ENCODE measurements at regions not wholly inside any gene's neighbourhood (a gene's known extent, or its start where the extent isn't known, plus 50 kb on each side); places are given as distances from the start of the nearest gene placed in this dataset.

GRCh38 chr9:117473293-117473692 lies 58.4 kb upstream of the ASTN2 start:
- H3K56ac ChIP-seq (replicated peaks; ENCODE audit: insufficient read length, low read depth, low read length): no peak overlapping the region
- H3K9me3 ChIP-seq (ENCODE audit: insufficient read depth in 2 of 2, low read depth in 1 of 2, low read length in 1 of 2): no peaks in the 10 kb centered on the region
- FAIRE-seq: no peak
- no peak overlapping the region for H3K4me3 ChIP-seq (ENCODE audit: extremely low read depth in 1 of 4, insufficient read depth in 2 of 4, low read depth in 3 of 4, low read length in 4 of 4)
- no peak overlapping the region for H2AK5ac ChIP-seq (ENCODE audit: low read depth, low read length)
- no peaks in the 10 kb centered on the region for H3K79me2 ChIP-seq (ENCODE audit: control insufficient read depth in 1 of 2, insufficient read depth in 2 of 2, low read length in 2 of 2)
- no peak overlapping the region for H2BK5ac ChIP-seq (ENCODE audit: low read depth, low read length)
- H2BK120ac ChIP-seq (replicated peaks; ENCODE audit: low read depth, low read length): no peak overlapping the region
- CTCF ChIA-PET (ENCODE audit: partially characterized antibody): interaction anchor here (0.6 to 1.2 kb wide), 2 partner anchors 14 to 484 kb away, joined by 3 to 4 read pairs; no protein-coding TSS in a partner anchor
- no peaks in the 10 kb centered on the region for H3K36me3 ChIP-seq (ENCODE audit: control insufficient read depth in 2 of 4, insufficient read depth in 4 of 4, low read length in 3 of 4)
- no peak overlapping the region for H4K91ac ChIP-seq (replicated peaks; ENCODE audit: insufficient read length, low read length)
- H4K8ac ChIP-seq (ENCODE audit: extremely low read depth, insufficient read depth, low read length): no peak overlapping the region
- H2BK12ac ChIP-seq (ENCODE audit: low read depth, low read length): no peak overlapping the region
- no peak overlapping the region for H3K23ac ChIP-seq (ENCODE audit: insufficient read length)
- no peaks in the 10 kb centered on the region for H3K79me1 ChIP-seq (ENCODE audit: low read depth, low read length)
- H3K4ac ChIP-seq (replicated peaks; ENCODE audit: insufficient read length, low read depth, low read length): no peak overlapping the region
- TF ChIP-seq NRF1 (IDR thresholded peaks at IDR 0.05; ENCODE audit: low read depth, low read length): no peak
- TF ChIP-seq CHD1 (IDR thresholded peaks at IDR 0.05; ENCODE audit: low read depth, low read length): no peak
- TF ChIP-seq CTBP2 (IDR thresholded peaks at IDR 0.05; ENCODE audit: borderline replicate concordance, insufficient read depth, insufficient read length, low read length): no peak
- no peak for TF ChIP-seq GTF2F1 (IDR thresholded peaks at IDR 0.05; ENCODE audit: borderline replicate concordance, low read depth, low read length)
- TF ChIP-seq USF2 (IDR thresholded peaks at IDR 0.05; ENCODE audit: low read length): no peak
- no peak for TF ChIP-seq SP4 (IDR thresholded peaks at IDR 0.05; ENCODE audit: low read length)
- TF ChIP-seq CBX5 (IDR thresholded peaks at IDR 0.05; ENCODE audit: low read depth, low read length): no peak
- TF ChIP-seq SAP30 (IDR thresholded peaks at IDR 0.05; ENCODE audit: insufficient read depth, insufficient replicate concordance, low read length): no peak
- TF ChIP-seq CEBPB (IDR thresholded peaks at IDR 0.05; ENCODE audit: low read depth, low read length): no peak
- TF ChIP-seq TEAD4 (IDR thresholded peaks at IDR 0.05; ENCODE audit: low read depth, low read length): no peak
- TF ChIP-seq FOSL1 (IDR thresholded peaks at IDR 0.05; ENCODE audit: insufficient read depth, low read depth, low read length): no peak
- no peaks in the 10 kb centered on the region for H3K4me1 ChIP-seq (replicated peaks in 1 of 4; ENCODE audit: control insufficient read depth in 3 of 4, insufficient read depth in 4 of 4, low read length in 3 of 4)
- no peak overlapping the region for H3K9ac ChIP-seq (replicated peaks in 1 of 4; ENCODE audit: extremely low read depth in 1 of 4, low read depth in 3 of 4, low read length in 3 of 4)
- no peaks in the 10 kb centered on the region for H4K20me1 ChIP-seq (replicated peaks in 1 of 2; ENCODE audit: control insufficient read depth in 1 of 2, insufficient read depth in 2 of 2, low read length in 2 of 2)
- WGBS, 2 experiments (ENCODE audit: extremely low coverage in 1 of 2, insufficient coverage in 1 of 2, insufficient read length in 1 of 2, insufficient replicate concordance in 2 of 2, low coverage in 1 of 2, low lambda C conversion rate in 2 of 2, missing lambda C conversion rate in 1 of 2): 86% methylated on average over 1 of the region's 1 CpG; no CpG with 5 or more reads in 1 of the 2 experiments
- H3K14ac ChIP-seq (ENCODE audit: insufficient read length): no peak overlapping the region
- no peaks in the 10 kb centered on the region for H3K23me2 ChIP-seq (ENCODE audit: low read depth, low read length)
- POLR2A ChIA-PET (ENCODE audit: partially characterized antibody): no interaction called here
- no peaks in the 10 kb centered on the region for H3K27me3 ChIP-seq (replicated peaks in 1 of 4; ENCODE audit: control insufficient read depth in 3 of 4, extremely low read depth in 1 of 4, insufficient read depth in 3 of 4, low read length in 3 of 4)
- no peak overlapping the region for H4K5ac ChIP-seq (ENCODE audit: insufficient read length, low read depth, low read length)
- no peak overlapping the region for H3K4me2 ChIP-seq (ENCODE audit: insufficient read depth in 1 of 2, low read depth in 2 of 2, low read length in 2 of 2)
- no peak overlapping the region for H3K18ac ChIP-seq (ENCODE audit: extremely low read depth, low read length)
- H2AFZ ChIP-seq (ENCODE audit: low read length): no peak overlapping the region
- no peak overlapping the region for H2BK15ac ChIP-seq (ENCODE audit: low read length)
- no peak overlapping the region for H3K27ac ChIP-seq (ENCODE audit: low read depth, low read length)
- DNase-seq (ENCODE audit: low read depth in 1 of 2, low spot score in 2 of 2): no peak
- no peak overlapping the region for H2BK20ac ChIP-seq (ENCODE audit: low read length)
